HG03139 (cell line): ENCODE measurements at regions not wholly inside any gene's neighbourhood (a gene's known extent, or its start where the extent isn't known, plus 50 kb on each side); places are given as distances from the start of the nearest gene placed in this dataset.

Experiments
- ATAC-seq: cut with Tn5 transposase; IDR thresholded peaks from one replicate; pipeline ENCODE4 v1.9.1; 2021; ENCODE audit not compliant: unreplicated experiment

DNA sequence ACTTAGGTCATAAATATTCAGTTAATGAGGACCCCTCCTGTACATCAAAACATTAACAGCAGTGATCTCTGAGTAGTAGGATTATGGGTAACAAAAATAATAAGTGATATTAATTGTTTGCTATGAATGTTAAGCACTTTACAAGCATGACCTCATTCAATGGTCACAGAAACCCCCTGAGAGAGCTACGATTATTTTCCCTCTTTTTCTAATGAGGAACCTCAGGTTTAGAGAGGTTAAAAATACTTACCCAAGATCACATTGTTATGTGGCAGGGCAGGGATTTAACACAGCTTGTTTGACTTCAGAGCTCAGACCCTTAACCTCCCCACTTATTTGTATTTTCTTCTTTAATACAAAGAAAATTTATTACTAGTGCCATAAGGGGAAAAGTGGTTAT, 228.2 kb downstream of the TBL1XR1 start:
- ATAC-seq: no peak

DNA sequence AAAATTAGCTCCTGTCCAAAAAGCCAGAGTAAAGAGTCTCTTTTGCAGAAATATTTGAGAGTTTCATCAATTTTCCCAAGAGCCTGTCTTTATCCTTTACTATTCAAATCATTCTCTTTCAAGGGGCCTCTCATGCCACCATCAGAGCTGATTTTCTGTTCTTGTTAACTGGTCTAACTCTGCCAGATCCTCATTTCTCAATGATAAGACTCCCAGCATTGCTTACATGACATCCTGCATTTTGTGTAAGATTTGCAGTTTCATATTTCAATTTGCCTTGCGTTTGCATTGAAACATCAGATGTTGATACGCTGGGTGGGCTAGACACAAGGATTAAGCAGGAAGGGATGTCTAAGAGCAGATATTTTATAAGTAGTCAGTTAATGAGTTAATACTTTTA, 228.7 kb downstream of the TBL1XR1 start:
- no peak for ATAC-seq

DNA sequence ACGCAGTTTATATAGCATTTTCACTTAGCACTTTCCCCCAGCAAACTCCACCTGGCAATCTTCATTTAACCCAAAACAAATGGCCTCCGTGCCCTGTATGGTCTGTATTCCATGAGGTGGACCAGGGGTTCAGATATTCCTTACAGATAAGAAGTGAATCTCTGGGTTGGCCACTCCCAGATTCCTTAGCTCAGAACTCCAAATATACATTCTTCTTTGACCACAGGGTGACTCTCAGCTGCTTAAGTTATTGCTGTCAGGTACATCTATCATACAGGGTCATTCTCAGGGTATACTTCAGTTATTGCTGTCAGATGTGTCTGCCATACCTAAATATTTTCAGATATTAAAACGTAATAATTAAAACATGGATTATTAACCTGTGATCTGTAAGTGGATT, 229.8 kb downstream of the TBL1XR1 start:
- ATAC-seq: no peak

DNA sequence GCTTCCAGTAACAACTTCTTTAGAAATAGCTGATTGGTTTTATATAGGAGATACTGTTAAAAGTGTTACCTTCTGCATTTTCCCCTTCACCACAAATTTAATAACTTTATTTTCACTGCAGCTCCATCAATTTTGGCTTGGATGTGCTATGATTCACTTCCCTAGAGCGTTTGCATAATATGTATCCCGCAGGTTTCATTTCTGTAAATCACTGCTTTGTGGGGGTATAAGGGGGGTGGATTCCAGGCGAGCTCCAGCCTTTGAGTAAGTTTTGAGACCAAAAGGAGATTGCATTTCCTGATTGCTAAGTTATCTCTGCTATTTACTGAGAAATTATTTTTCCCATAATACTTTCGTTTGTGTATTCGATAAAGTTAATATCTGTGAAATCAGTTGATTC, 232.6 kb downstream of the TBL1XR1 start:
- ATAC-seq: no peak

DNA sequence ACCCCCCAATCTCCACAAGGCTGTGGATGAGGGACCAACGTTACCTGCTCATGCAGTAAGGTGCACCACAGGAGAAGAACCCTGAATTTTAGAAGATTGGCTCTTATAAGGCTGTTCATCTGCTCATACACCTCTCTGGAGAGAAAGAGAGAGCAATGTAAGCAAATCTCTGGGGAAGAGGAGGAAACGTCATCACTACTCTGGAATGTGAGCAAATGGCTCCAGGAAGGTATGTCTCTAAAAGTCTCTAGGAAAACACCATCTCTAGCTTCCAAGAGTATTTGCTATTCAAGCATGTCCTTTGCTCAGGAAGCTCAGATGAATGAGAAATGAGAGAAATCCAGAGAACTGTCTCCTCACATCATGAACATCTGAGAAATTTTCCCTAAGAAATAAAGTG, 235.4 kb downstream of the TBL1XR1 start:
- no peak for ATAC-seq

DNA sequence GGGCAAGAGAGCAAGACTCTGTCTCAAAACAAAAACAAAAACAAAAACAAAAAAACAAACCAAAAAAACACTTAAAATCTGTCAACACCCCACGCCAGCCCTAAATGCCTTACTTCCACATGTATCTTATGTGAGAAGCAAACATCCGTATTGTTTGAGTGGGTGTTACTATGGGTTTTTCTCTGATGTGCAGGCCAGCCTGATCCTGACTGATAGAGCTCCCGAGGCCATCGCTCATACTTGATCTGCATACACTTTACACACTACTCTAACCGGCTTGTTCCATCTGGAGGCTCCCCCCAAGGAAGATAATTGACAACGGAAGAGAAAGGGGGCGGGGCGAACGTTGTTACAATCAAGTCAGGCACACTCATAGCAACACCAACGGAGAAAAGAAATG, 237.4 kb downstream of the TBL1XR1 start:
- no peak for ATAC-seq

DNA sequence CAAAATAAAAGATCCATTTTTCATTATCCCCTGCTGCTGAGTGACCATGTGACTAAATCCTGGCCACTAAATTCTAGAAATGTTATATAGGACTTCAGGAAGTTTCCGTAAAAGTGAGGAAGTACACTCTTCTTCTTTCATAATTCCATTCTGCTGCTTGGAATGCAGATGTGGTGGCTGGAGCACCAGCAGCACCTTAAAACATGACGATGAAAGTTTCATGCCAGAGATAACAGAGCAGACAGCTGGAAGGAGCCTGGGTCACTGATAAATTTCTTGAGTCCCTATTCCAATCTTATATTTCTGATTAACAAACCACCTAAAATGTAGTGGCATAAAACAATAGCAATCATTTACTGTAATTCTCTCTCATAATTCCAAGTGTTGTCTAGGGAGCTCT, 238.7 kb downstream of the TBL1XR1 start:
- ATAC-seq: no peak

DNA sequence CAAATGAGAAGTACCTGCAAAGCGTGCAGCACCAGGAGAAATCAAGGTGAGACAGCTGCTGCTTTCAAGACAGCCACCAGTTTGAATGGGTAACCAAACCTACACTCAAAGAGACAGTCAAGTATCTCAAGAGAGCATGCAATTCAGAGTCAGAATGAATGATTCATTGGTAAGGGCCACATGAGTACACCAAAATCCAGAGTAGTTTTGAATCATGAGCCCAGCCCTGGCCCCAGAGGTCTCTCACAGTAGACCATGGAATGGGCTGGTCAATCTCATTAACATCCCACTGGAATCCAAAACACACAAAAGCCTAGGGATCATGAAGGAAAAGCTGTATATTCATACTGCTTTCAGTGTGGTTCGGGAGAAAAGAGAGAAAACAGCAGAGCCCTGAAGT, 242.8 kb downstream of the TBL1XR1 start:
- ATAC-seq: no peak

DNA sequence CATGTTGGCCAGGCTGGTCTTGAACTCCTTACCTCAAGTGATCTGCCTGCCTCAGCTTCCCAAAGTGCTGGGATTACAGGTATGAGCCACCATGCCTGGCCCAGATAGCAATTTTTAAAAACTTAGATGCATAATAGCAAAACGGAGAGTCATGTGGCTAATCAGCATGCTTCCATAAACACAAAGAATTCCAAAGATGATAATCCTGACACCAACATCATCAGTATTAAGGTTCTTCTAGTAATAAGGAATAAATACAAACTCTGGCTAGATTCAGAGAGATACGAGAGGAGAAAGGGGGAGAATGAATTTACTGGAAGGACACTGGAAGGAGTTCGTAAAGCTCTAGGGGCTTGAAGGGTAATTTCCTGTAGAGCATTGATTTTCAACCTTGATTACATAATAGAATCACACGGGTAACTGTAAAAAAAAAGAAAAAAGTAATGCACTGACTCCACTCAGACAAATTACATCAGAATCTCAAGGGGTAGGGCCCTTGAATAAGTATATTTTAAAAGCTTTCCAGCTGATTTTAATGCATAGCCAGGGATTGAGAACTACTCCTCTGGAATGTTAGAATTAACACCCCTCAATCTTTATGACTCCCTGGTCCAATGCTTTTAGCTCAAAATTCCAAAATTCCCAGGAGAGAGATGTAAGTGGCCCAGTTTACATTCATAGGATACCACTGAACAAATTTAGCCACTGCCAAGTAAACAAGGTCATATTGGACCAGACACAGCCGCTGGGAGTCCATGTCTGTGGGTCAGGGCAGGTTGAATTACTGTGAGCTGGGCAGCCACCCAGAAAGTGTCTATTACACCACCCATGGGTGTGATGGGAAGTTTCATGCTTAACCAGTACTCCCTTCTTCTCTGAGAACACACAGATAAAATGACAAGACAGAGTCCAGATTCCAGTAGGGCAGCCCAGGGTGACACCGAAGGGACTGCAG, 243.9 kb downstream of the TBL1XR1 start:
- ATAC-seq: no peak

DNA sequence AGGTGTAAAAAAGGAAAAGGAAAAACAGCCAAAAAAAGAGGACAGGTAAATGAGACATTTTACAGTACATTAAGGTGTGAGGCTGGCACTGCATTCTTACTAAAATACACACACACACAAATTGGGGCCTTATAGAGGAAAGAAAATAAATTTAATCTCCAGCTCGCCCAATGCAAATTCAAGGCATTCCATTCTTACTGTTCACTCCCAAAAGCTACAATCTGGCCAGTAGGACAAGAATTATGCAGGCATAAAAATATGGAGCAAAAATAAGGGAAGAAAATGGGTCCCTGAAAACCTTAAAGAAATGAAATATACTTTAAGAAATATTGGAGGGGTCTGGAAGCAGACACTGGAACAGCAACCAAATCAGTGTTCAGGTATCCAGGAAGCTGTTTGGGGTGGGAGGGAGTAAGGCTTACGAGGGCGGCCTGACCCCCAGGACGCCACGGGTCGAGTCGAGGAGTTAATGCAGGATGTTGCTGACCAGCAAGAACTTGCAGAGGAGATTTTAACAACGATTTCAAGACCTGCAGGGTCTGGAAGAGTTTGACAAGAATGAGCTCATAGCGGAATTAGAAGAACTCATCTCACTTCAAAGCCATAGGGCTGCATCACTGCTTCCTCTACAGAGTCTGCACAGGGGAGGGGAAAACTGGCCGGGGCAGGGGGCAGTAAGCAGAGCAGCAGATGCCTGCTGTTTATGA, 245.5 kb downstream of the TBL1XR1 start:
- no peak for ATAC-seq

DNA sequence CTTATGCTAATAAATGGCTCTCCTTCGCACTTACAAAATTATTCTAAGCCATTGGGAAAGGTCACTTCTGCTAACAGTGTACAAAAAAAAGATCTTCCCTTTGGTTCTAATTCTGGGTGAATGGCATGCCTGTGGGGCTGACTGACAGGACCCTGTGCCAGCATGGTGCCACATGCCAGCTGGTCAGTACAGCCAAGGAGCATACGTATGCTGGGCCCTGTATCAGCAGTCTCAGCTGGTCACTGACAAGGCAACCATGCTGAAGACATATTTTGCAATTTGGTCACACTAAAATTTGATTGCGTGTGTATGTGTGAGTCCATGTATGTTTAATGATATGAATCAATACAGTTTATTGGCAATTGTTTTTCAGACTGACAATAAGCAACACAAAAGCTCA, 246.1 kb downstream of the TBL1XR1 start:
- no peak for ATAC-seq

DNA sequence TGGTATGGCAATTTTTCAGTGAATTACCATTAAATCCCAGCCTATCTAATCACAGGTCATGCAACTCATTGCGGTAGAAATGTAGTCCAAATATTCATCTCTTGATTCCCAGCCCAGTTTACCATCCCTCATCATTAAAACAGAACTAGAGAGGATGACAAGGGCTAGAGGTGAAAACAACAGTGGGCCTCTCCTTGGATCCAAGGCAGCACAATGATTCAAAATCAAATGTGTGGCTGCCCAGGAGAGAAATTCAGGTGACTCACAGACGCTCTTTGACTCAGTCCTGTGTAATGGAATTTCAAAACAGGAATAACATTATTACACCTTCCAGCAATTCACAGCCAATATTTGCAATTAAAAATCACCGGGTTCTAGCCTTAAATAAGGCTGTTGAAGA, 246.5 kb downstream of the TBL1XR1 start:
- ATAC-seq: no peak

DNA sequence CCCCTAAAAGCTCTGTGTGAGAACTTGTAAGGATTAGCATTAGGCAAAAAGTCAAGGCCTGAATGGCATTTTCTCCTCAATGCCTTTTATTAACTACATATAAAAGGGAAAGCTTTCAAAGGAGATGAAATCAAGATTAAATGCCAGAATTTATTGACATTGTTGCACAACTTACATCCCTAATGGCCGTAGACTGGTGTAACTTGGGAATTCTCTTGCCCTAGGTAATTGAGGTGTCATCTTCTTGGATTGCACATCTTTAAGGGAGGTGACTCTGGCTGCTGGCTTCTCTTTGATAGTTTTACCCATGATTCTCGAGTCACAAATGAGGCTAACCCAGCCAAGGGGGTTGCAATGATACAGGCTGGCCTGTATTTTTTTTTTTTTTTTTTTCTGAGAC, 249.1 kb downstream of the TBL1XR1 start:
- ATAC-seq: no peak

DNA sequence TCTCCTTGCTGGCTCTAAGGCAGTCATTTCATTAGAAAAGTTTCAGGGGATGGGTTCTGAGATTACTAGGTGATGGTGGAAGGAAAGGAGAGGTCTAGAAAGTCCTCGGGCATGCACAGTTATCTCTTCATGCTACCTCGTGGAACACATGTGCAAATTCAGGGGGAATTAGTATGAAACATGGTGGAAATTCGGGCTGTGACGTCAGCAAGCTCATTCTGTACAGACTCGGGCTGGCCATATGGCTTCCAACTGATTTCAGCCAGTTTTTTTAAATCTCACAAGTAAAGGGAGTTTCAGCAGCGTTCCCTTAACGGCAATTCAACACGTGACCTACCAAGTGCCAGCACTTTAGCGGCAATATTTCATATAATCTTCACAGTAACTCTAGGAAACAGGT, 251.1 kb downstream of the TBL1XR1 start:
- ATAC-seq: no peak

DNA sequence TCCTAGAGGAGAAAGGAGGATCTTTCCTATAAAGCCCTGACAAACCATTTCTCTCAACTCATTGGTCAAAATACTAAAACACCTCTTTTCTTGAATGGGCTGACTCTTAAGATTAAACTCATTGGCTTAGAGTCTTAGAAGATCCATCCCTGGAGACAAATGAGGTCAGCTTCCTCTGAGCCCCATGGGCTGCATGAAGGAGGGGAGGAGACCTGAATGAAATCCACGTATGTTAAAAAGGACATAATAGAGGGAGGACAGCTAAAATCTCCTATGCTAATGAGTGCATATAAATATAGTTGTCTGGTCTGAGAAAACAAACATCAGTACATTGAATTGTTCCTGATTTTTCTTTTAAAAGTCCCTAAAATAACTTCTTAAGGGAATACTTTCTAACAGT, 255.0 kb downstream of the TBL1XR1 start:
- no peak for ATAC-seq

DNA sequence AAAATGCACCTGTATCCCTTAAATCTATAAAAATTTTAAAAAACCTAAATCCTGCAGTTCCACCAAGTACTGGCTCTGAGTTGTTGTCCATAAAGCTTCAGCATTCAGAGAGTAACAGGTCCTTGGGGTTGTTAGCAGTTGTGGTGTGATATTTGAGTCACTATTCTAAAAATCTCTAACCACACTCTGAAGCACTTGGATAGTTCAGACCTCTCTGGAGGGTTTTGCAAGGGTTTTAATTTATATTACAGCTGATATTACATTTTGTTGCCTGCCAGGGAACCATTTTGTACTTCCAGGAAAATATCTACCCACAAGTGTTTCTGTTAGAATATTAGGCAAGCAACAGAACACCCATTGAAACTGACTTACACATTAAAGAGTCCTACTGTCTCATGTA, 255.6 kb downstream of the TBL1XR1 start:
- ATAC-seq: no peak

DNA sequence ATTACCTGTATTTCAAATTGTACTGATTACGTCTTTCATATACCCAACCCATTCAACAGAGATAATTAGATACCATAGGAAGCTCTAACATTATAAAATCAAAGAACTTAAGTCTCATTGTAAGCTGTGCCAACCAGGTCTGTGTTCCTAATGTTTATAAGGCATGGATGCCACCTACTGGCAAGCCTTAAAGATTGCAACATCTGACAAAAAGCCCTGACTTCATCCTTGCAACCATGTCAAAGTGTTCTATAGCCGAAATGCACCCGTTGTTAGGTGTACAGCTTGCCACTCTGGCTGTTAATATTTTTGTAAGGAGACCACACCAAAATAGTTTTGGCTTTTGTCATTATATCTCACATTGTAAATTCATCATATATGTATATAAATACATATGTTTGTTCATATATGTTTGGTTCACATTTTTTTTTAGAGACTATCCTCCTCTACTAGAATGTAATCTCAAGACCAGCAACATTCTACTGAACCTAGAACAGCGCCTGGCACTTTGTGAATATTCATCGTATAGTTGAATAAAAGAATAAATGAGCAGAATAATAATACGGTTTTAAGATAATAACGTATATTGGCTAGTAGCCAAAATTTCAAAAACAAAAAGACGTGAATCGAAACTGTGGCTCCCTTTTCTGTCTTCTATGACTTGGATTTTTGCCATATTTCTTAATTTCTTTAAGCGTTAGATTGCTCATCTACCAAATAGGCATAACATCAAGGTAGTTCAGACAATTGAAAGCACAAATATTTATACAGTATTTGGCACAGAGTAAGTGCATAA, 258.1 kb downstream of the TBL1XR1 start:
- ATAC-seq: peak; percentile 94

DNA sequence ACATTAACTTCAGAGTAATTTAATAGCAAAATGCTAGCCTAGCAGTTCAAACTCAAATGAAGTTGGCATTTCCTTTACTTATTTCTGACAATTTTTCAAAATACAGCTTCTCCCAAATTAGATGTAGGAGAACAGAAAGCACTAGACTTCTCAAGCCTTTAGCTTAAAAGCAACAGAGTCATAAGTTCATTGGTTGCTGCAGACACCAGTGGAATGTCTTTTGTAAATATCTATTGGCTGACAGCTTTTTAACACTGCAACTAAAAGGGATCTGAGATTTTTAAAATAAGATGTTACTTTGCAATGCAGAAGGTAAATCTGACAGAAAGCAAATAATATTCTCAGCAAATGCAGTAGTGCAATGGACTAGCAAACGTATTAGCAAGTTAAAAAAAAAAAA, 259.3 kb downstream of the TBL1XR1 start:
- ATAC-seq: no peak

DNA sequence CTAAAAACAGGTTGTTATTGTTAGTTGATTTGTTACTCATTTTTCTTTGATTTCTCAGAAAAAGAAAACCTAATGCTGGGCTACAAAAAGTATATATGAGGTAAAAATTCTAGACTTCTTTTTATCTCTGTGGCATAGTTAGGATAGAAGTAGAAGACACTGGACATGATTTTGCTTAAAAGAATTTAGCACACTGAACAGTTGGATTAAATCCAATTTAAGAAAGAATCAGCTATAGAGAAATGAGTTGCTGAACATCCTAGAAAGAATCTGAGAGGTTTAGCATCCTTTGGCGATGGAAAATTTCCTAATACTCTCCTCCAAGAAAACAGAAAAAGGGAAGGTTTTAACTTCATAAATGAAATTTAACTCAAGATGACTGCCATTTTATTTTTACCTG, 259.7 kb downstream of the TBL1XR1 start:
- no peak for ATAC-seq

DNA sequence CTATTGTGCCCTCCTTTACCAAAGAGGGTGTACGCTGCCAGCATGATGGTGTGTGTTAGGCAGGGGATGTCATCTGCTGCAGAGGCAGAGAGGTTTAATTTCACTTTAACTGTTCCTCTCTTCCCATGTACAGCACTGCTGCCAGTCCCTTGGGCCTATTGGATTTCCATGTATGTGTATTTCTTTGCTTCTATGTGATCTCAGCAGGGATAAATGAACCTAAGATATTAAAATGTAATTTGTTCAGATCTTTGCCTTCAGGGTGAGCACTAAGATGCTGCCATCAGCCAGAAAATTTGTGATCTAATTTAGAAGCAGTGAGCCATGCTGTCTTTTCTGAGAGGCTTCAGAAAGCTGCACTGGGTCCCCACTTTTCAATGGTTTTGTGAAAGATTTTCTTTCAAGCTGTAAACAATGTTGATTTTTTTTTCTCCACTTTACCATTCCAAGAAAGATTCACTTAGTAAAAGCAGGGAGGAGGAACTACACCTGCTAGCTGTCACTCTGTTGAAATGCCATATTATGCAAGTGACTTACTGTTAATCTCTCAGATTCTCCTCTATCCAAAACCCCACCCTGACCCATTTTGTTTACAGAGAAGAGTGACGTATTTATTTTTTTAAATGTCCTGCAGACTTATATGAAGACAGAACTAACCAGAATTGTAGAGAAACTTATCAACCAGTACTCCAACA, 261.9 kb downstream of the TBL1XR1 start:
- ATAC-seq: no peak

DNA sequence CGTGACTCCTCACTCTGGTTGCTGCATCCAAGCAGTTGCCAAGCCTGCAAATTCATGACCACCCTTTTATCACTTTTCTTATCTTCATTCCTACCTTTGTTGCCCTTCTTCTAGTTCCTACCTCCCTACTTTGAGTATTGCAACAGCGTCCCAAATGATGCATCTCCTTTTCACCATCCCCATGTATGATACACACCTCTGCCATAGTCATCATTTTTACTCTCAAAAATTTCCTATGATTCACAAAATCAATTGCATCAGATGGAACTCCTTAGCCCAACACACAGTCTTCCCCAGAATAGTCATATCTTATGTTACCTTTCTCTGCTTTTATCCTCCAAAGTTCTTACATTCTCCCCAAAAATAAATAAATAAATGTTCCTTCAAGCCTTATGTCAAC, 262.6 kb downstream of the TBL1XR1 start:
- ATAC-seq: no peak
